LHCN-M2 (cell line): ENCODE measurements at regions not wholly inside any gene's neighbourhood (a gene's known extent, or its start where the extent isn't known, plus 50 kb on each side); places are given as distances from the start of the nearest gene placed in this dataset.

Experiments
- DNase-seq: peaks from one replicate; pipeline ENCODE4 v3.0.0-alpha.2; 2012; ENCODE audit warnings: low read depth

- no peak for DNase-seq
Measured at GRCh38 chr3:161156936-161157335, 51.8 kb upstream of the B3GALNT1 start.

- DNase-seq = no peak
Measured at GRCh38 chr3:161161603-161162002, 56.5 kb upstream of the B3GALNT1 start.

GRCh38 chr3:161163297-161163696 lies 57.8 kb upstream of the NMD3 start:
- peak; percentile 81 for DNase-seq

- DNase-seq = no peak
Measured at GRCh38 chr3:161166051-161166450, 55.1 kb upstream of the NMD3 start.

GRCh38 chr3:161171113-161171512 lies 50.0 kb upstream of the NMD3 start:
- peak; percentile 67 for DNase-seq
